H9 (cell line): ENCODE measurements at regions not wholly inside any gene's neighbourhood (a gene's known extent, or its start where the extent isn't known, plus 50 kb on each side); places are given as distances from the start of the nearest gene placed in this dataset.

ENCODE experiments used
- DNase-seq: peaks from one replicate; pipeline ENCODE4 v3.0.0-alpha.2; 2017
- H2AFZ ChIP-seq: one replicate; pipeline ENCODE4 v1.6.1; 2013; ENCODE audit warnings: mild to moderate bottlenecking, low read length, control low read depth, moderate library complexity
- H2AK5ac ChIP-seq: 2 replicates; pipeline ENCODE4 v1.6.1; 2013; ENCODE audit warnings: low read length, control low read depth, mixed read lengths; ENCODE audit not compliant: insufficient read length
- H2BK120ac ChIP-seq: one replicate; pipeline ENCODE4 v1.6.1; 2013; ENCODE audit warnings: low read depth, mild to moderate bottlenecking, low read length, control low read depth, inconsistent platforms; ENCODE audit not compliant: poor library complexity, severe bottlenecking
- H2BK12ac ChIP-seq: 2 replicates; pipeline ENCODE4 v1.6.1; 2013; ENCODE audit warnings: low read length, control low read depth, mixed read lengths, low read depth; ENCODE audit not compliant: insufficient read length
- H2BK15ac ChIP-seq: 2 replicates; pipeline ENCODE4 v1.6.1; 2013; ENCODE audit warnings: low read depth, low read length, control low read depth
- H2BK20ac ChIP-seq: one replicate; pipeline ENCODE4 v1.6.1; 2013; ENCODE audit warnings: low read depth, mild to moderate bottlenecking, low read length, control low read depth, inconsistent platforms; ENCODE audit not compliant: poor library complexity, severe bottlenecking
- H2BK5ac ChIP-seq: 2 replicates; pipeline ENCODE4 v1.6.1; 2013; ENCODE audit warnings: low read length, control low read depth, mixed read lengths; ENCODE audit not compliant: insufficient read length
- H3K14ac ChIP-seq: 2 replicates; pipeline ENCODE4 v1.6.1; 2013; ENCODE audit warnings: low read length, control low read depth; ENCODE audit not compliant: insufficient read depth
- H3K18ac ChIP-seq: 2 replicates; pipeline ENCODE4 v1.6.1; 2013; ENCODE audit warnings: low read depth, mild to moderate bottlenecking, mixed read lengths, low read length, control low read depth; ENCODE audit not compliant: insufficient read length
- H3K23ac ChIP-seq: 2 replicates; pipeline ENCODE4 v1.6.1; 2013; ENCODE audit warnings: low read length, control low read depth, mixed read lengths, low read depth; ENCODE audit not compliant: insufficient read length
- H3K23me2 ChIP-seq: 2 replicates; pipeline ENCODE4 v1.6.1; 2013; ENCODE audit warnings: low read depth, mild to moderate bottlenecking, mixed read lengths, low read length, control low read depth; ENCODE audit not compliant: insufficient read length, poor library complexity, severe bottlenecking
- H3K27ac ChIP-seq: 2 replicates; pipeline ENCODE4 v1.5.1; 2013; ENCODE audit warnings: low read length, control low read depth, mixed read lengths, low read depth; ENCODE audit not compliant: insufficient read length
- H3K27me3 ChIP-seq: 2 replicates; pipeline ENCODE4 v1.6.1; 2013; ENCODE audit warnings: low read length, control low read depth, inconsistent platforms; ENCODE audit not compliant: insufficient read depth
- H3K4ac ChIP-seq: 2 replicates; pipeline ENCODE4 v1.6.1; 2013; ENCODE audit warnings: low read depth, mild to moderate bottlenecking, control low read depth, inconsistent platforms, low read length, moderate library complexity
- H3K4me1 ChIP-seq: 2 replicates; pipeline ENCODE4 v1.6.1; 2013; ENCODE audit warnings: low read length, control low read depth, inconsistent platforms; ENCODE audit not compliant: insufficient read depth
- H3K4me2 ChIP-seq: 2 replicates; pipeline ENCODE4 v1.6.1; 2013; ENCODE audit warnings: low read length, control low read depth, mixed read lengths; ENCODE audit not compliant: insufficient read length, insufficient read depth
- H3K56ac ChIP-seq: 2 replicates; pipeline ENCODE4 v1.6.1; 2013; ENCODE audit warnings: low read depth, mild to moderate bottlenecking, mixed read lengths, low read length, control low read depth; ENCODE audit not compliant: insufficient read length
- H3K79me1 ChIP-seq: 2 replicates; pipeline ENCODE4 v1.6.1; 2013; ENCODE audit warnings: low read depth, mild to moderate bottlenecking, moderate library complexity, low read length, control low read depth, inconsistent platforms; ENCODE audit not compliant: insufficient read depth, poor library complexity, severe bottlenecking
- H3K79me2 ChIP-seq: 2 replicates; pipeline ENCODE4 v1.6.1; 2013; ENCODE audit warnings: low read length, control low read depth, inconsistent platforms; ENCODE audit not compliant: insufficient read depth
- H3K9ac ChIP-seq: 2 replicates; pipeline ENCODE4 v1.6.1; 2013; ENCODE audit warnings: low read length, control low read depth, mixed read lengths; ENCODE audit not compliant: insufficient read length; ENCODE audit errors: extremely low read depth
- H3K9me3 ChIP-seq: one replicate; pipeline ENCODE4 v1.6.1; 2013; ENCODE audit warnings: low read depth, low read length, inconsistent platforms; ENCODE audit not compliant: control insufficient read depth
- H3T11ph ChIP-seq: one replicate; pipeline ENCODE4 v1.6.1; 2013; ENCODE audit warnings: mild to moderate bottlenecking, low read length, control low read depth, inconsistent platforms
- H4K20me1 ChIP-seq: one replicate; pipeline ENCODE4 v1.6.1; 2013; ENCODE audit not compliant: control insufficient read depth, insufficient read length, insufficient read depth
- H4K5ac ChIP-seq: 2 replicates; pipeline ENCODE4 v1.6.1; 2013; ENCODE audit warnings: low read depth, mild to moderate bottlenecking, mixed read lengths, low read length, control low read depth; ENCODE audit not compliant: insufficient read length
- H4K8ac ChIP-seq: replicated peaks from 2 replicates; pipeline ENCODE4 v1.6.1; 2013; ENCODE audit warnings: low read length, control low read depth, mixed read lengths, low read depth; ENCODE audit not compliant: insufficient read length
- H4K91ac ChIP-seq: 2 replicates; pipeline ENCODE4 v1.6.1; 2013; ENCODE audit warnings: low read depth, mild to moderate bottlenecking, moderate library complexity, mixed read lengths, low read length, control low read depth; ENCODE audit not compliant: insufficient read length
- H3K27ac Mint-ChIP-seq, 3 experiments: 2 replicates in 2 of 3; 3 replicates in 1 of 3; pipeline ENCODE4 v1.8.0; 2020 to 2021; ENCODE audit warnings: mixed read lengths in 3 of 3, mild to moderate bottlenecking in 1 of 3, moderate library complexity in 1 of 3
- H3K27me3 Mint-ChIP-seq: 2 replicates; pipeline ENCODE4 v1.8.0; 2021; ENCODE audit warnings: low read depth, mild to moderate bottlenecking, moderate library complexity, mixed read lengths
- H3K36me3 Mint-ChIP-seq, 3 experiments: 2 replicates in 2 of 3; 3 replicates in 1 of 3; pipeline ENCODE4 v1.8.0; 2020 to 2021; ENCODE audit warnings: low read depth in 3 of 3, mixed read lengths in 3 of 3; ENCODE audit not compliant: insufficient read depth in 1 of 3
- H3K4me1 Mint-ChIP-seq, 2 experiments: 2 replicates each; pipeline ENCODE4 v1.8.0; 2020; ENCODE audit warnings: mixed read lengths in 2 of 2
- H3K4me3 Mint-ChIP-seq, 2 experiments: 2 replicates in 1 of 2; 3 replicates in 1 of 2; pipeline ENCODE4 v1.8.0; 2020 to 2021; ENCODE audit warnings: mild to moderate bottlenecking in 2 of 2, mixed read lengths in 2 of 2, moderate library complexity in 1 of 2
- H3K9me3 Mint-ChIP-seq, 2 experiments: 2 replicates in 1 of 2; 3 replicates in 1 of 2; pipeline ENCODE4 v1.8.0; 2020; ENCODE audit warnings: mild to moderate bottlenecking in 2 of 2, mixed read lengths in 2 of 2, moderate library complexity in 1 of 2
- CTCF ChIP-seq: fragments of 200-600 bp; sonication (generic); conservative IDR thresholded peaks from 3 replicates; pipeline ENCODE4 v1.8.0; 2021; ENCODE audit warnings: antibody characterized with exemption, mild to moderate bottlenecking
- WGBS: extraction: QIAGEN DNeasy Blood & Tissue Kit; methylation state at CpG from one replicate; pipeline ENCODE4 v1.1.7; 2013; ENCODE audit warnings: missing lambda C conversion rate, low lambda C conversion rate, mixed read lengths; ENCODE audit not compliant: insufficient read length; ENCODE audit errors: extremely low coverage; 5-methylcytosine and 5-hydroxymethylcytosine counted together

- no peak for DNase-seq
- Mint-ChIP-seq H3K4me1 (no peaks in the 10 kb centered on the region), H3K4me3 (no peak overlapping the region), H3K36me3 (peaks cover 0 to 4% (median 2%) of the 10 kb centered on the region in 3 experiments; a peak in 3 of 7 replicates), H3K27ac (no peak overlapping the region; a peak in 1 of 7 replicates), H3K9me3 (peaks cover 6 to 12% of the 10 kb centered on the region in 2 experiments; a peak in 3 of 5 replicates), H3K27me3 (no peaks in the 10 kb centered on the region)
- H4K8ac ChIP-seq: no peak overlapping the region
- no peak overlapping the region for H3K56ac ChIP-seq
- no CpG with 5 or more reads among the region's 4 CpGs for whole genome bisulfite sequencing
- no peak overlapping the region for H3K4ac ChIP-seq
- no peaks in the 10 kb centered on the region for H3K27me3 ChIP-seq
- H4K5ac ChIP-seq: no peak overlapping the region
- no peak for TF ChIP-seq CTCF
- no peaks in the 10 kb centered on the region for H3K79me1 ChIP-seq
- H2BK20ac ChIP-seq: no peak overlapping the region
- H2BK15ac ChIP-seq: no peak overlapping the region
- no peak overlapping the region for H2BK5ac ChIP-seq
- H3K18ac ChIP-seq: no peak overlapping the region
- no peak overlapping the region for H2BK120ac ChIP-seq
- no peak overlapping the region for H2BK12ac ChIP-seq
- H3K9me3 ChIP-seq: no peaks in the 10 kb centered on the region
- no peak overlapping the region for H3T11ph ChIP-seq
- H2AFZ ChIP-seq: no peak overlapping the region
- no peak overlapping the region for H3K14ac ChIP-seq
- H4K20me1 ChIP-seq: no peaks in the 10 kb centered on the region
- H3K4me1 ChIP-seq: no peaks in the 10 kb centered on the region
- no peaks in the 10 kb centered on the region for H3K79me2 ChIP-seq
- no peak overlapping the region for H3K27ac ChIP-seq
- H4K91ac ChIP-seq: no peak overlapping the region
- H3K23ac ChIP-seq: no peak overlapping the region
- no peak overlapping the region for H3K4me2 ChIP-seq
- no peaks in the 10 kb centered on the region for H3K23me2 ChIP-seq
- no peak overlapping the region for H2AK5ac ChIP-seq
- H3K9ac ChIP-seq: no peak overlapping the region
These were observed 140.9 kb downstream of the SLC25A46 start for GRCh38 chr5:110879675-110880074.
